ENCODE measurements at regions not wholly inside any gene's neighbourhood (a gene's known extent, or its start where the extent isn't known, plus 50 kb on each side); places are given as distances from the start of the nearest gene placed in this dataset.

DNA sequence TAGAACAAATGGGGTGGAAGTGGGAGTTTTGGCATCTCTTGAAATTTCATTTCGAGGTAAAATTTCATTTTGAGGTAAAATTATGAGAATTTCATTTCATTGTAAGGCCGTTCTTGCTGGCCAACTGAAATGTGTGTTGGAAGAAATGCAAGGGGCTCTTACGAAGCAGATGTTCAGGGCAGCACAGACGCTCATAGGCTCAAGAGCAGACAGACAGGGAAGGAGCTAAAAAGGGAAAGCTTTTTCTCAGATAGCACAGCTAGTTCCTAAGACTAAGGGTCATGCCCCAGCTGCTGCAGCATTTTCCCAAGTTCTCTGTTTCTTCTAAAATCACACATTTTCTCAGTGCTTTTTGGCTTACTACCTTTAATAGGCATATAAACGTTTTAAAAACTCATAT lies 65.1 kb upstream of the SFMBT2 start:
- TF ChIP-seq, protein P1, sequence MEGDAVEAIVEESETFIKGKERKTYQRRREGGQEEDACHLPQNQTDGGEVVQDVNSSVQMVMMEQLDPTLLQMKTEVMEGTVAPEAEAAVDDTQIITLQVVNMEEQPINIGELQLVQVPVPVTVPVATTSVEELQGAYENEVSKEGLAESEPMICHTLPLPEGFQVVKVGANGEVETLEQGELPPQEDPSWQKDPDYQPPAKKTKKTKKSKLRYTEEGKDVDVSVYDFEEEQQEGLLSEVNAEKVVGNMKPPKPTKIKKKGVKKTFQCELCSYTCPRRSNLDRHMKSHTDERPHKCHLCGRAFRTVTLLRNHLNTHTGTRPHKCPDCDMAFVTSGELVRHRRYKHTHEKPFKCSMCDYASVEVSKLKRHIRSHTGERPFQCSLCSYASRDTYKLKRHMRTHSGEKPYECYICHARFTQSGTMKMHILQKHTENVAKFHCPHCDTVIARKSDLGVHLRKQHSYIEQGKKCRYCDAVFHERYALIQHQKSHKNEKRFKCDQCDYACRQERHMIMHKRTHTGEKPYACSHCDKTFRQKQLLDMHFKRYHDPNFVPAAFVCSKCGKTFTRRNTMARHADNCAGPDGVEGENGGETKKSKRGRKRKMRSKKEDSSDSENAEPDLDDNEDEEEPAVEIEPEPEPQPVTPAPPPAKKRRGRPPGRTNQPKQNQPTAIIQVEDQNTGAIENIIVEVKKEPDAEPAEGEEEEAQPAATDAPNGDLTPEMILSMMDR (IDR thresholded peaks at IDR 0.05) = no peak
- TF ChIP-seq POLR2A (IDR thresholded peaks at IDR 0.05) = no peak
